Astrocyte (in vitro differentiated cells and primary cell): ENCODE measurements at regions not wholly inside any gene's neighbourhood (a gene's known extent, or its start where the extent isn't known, plus 50 kb on each side); places are given as distances from the start of the nearest gene placed in this dataset.

Source experiments
- DNase-seq: peaks from one replicate; pipeline ENCODE4 v3.0.0-alpha.2; 2010; ENCODE audit warnings: low read depth
- FAIRE-seq: peaks from 2 replicates; lab custom pipeline; 2011; peaks lifted over from hg19 to GRCh38; lab: Jason Lieb, UNC
- H2AFZ ChIP-seq: 2 replicates; pipeline ENCODE4 v1.6.0; 2012; ENCODE audit warnings: low read depth, low read length, inconsistent platforms
- H3K27ac ChIP-seq: 2 replicates; pipeline ENCODE4 v1.5.1; 2011; ENCODE audit warnings: low read depth, low read length, inconsistent platforms
- H3K27me3 ChIP-seq: 2 replicates; pipeline ENCODE4 v1.6.0; 2011; ENCODE audit warnings: low read length, inconsistent platforms; ENCODE audit not compliant: insufficient read depth
- H3K36me3 ChIP-seq: 2 replicates; pipeline ENCODE4 v1.5.1; 2011; ENCODE audit warnings: low read length, inconsistent platforms; ENCODE audit not compliant: insufficient read depth
- H3K4me1 ChIP-seq: 2 replicates; pipeline ENCODE4 v1.5.1; 2011; ENCODE audit warnings: low read length, inconsistent platforms; ENCODE audit not compliant: insufficient read depth
- H3K4me2 ChIP-seq: 2 replicates; pipeline ENCODE4 v1.6.0; 2012; ENCODE audit warnings: low read length, inconsistent platforms
- H3K4me3 ChIP-seq: 2 replicates; pipeline ENCODE4 v1.5.1; 2011; ENCODE audit warnings: low read depth, mild to moderate bottlenecking, low read length, inconsistent platforms; ENCODE audit not compliant: insufficient read depth
- H3K79me2 ChIP-seq: 2 replicates; pipeline ENCODE4 v1.6.0; 2012; ENCODE audit warnings: mild to moderate bottlenecking, low read length, inconsistent platforms; ENCODE audit not compliant: insufficient read depth
- H3K9ac ChIP-seq: 2 replicates; pipeline ENCODE4 v1.6.0; 2012; ENCODE audit warnings: mild to moderate bottlenecking, low read length, inconsistent platforms
- H3K9me3 ChIP-seq: 2 replicates; pipeline ENCODE4 v1.5.1; 2012; ENCODE audit warnings: low read depth, mild to moderate bottlenecking, low read length, inconsistent platforms; ENCODE audit not compliant: insufficient read depth
- H4K20me1 ChIP-seq: 2 replicates; pipeline ENCODE4 v1.6.0; 2012; ENCODE audit warnings: low read length, inconsistent platforms; ENCODE audit not compliant: insufficient read depth
- H3K27ac Mint-ChIP-seq: one replicate; pipeline ENCODE4 v1.8.0; 2021; ENCODE audit warnings: mild to moderate bottlenecking, mixed read lengths; ENCODE audit not compliant: unreplicated experiment
- H3K27me3 Mint-ChIP-seq: one replicate; pipeline ENCODE4 v1.8.0; 2021; ENCODE audit warnings: low read depth, mixed read lengths; ENCODE audit not compliant: unreplicated experiment
- H3K36me3 Mint-ChIP-seq: one replicate; pipeline ENCODE4 v1.8.0; 2021; ENCODE audit warnings: low read depth, mixed read lengths; ENCODE audit not compliant: unreplicated experiment
- H3K4me1 Mint-ChIP-seq: one replicate; pipeline ENCODE4 v1.8.0; 2021; ENCODE audit warnings: low read depth, mixed read lengths; ENCODE audit not compliant: unreplicated experiment
- H3K4me3 Mint-ChIP-seq: one replicate; pipeline ENCODE4 v1.8.0; 2021; ENCODE audit warnings: mild to moderate bottlenecking, moderate library complexity, mixed read lengths; ENCODE audit not compliant: unreplicated experiment
- H3K9me3 Mint-ChIP-seq: one replicate; pipeline ENCODE4 v1.8.0; 2021; ENCODE audit warnings: mild to moderate bottlenecking, mixed read lengths; ENCODE audit not compliant: unreplicated experiment
- CTCF ChIP-seq: IDR thresholded peaks from 2 replicates; pipeline ENCODE4 v1.5.1; 2011; ENCODE audit warnings: low read depth, mild to moderate bottlenecking, inconsistent platforms, low read length, moderate library complexity; ENCODE audit not compliant: insufficient read depth
- EZH2 ChIP-seq: IDR thresholded peaks from 2 replicates; pipeline ENCODE4 v1.6.1; 2012; ENCODE audit warnings: mild to moderate bottlenecking, low read length, inconsistent platforms; ENCODE audit not compliant: insufficient read depth

GRCh38 chr6:120026791-120027190, 677.2 kb upstream of the MAN1A1 start:
- Mint-ChIP-seq H3K27me3 (no peaks in the 10 kb centered on the region), H3K27ac (no peak overlapping the region), H3K4me3 (no peak overlapping the region), H3K36me3 (no peaks in the 10 kb centered on the region), H3K4me1 (no peaks in the 10 kb centered on the region), H3K9me3 (no peaks in the 10 kb centered on the region)
- Histone ChIP-seq H3K36me3 (no peaks in the 10 kb centered on the region), H3K4me1 (no peaks in the 10 kb centered on the region), H3K4me2 (no peak overlapping the region), H4K20me1 (no peaks in the 10 kb centered on the region), H2AFZ (no peak overlapping the region), H3K9ac (no peak overlapping the region), H3K9me3 (no peaks in the 10 kb centered on the region), H3K27ac (no peak overlapping the region), H3K4me3 (no peak overlapping the region), H3K79me2 (no peaks in the 10 kb centered on the region), H3K27me3 (no peaks in the 10 kb centered on the region)
- DNase-seq (no peak), FAIRE-seq (no peak)
- TF ChIP-seq EZH2 = no peak

- FAIRE-seq = no peak
- no peaks in the 10 kb centered on the region for H3K79me2 ChIP-seq
- Mint-ChIP-seq H3K9me3 (no peaks in the 10 kb centered on the region), H3K27ac (no peak overlapping the region), H3K4me1 (no peaks in the 10 kb centered on the region), H3K4me3 (no peak overlapping the region), H3K36me3 (no peaks in the 10 kb centered on the region), H3K27me3 (no peaks in the 10 kb centered on the region)
- no peak for TF ChIP-seq EZH2
- no peak for TF ChIP-seq CTCF
- H3K4me1 ChIP-seq = no peaks in the 10 kb centered on the region
- no peaks in the 10 kb centered on the region for H3K27me3 ChIP-seq
- H4K20me1 ChIP-seq = no peaks in the 10 kb centered on the region
- no peak overlapping the region for H3K9ac ChIP-seq
- H3K36me3 ChIP-seq = no peaks in the 10 kb centered on the region
- no peak for DNase-seq
- H2AFZ ChIP-seq = no peak overlapping the region
- no peak overlapping the region for H3K4me2 ChIP-seq
- no peaks in the 10 kb centered on the region for H3K9me3 ChIP-seq
- H3K27ac ChIP-seq = no peak overlapping the region
- no peak overlapping the region for H3K4me3 ChIP-seq
These were observed 660.5 kb upstream of the MAN1A1 start for GRCh38 chr6:120010075-120010474.

DNA sequence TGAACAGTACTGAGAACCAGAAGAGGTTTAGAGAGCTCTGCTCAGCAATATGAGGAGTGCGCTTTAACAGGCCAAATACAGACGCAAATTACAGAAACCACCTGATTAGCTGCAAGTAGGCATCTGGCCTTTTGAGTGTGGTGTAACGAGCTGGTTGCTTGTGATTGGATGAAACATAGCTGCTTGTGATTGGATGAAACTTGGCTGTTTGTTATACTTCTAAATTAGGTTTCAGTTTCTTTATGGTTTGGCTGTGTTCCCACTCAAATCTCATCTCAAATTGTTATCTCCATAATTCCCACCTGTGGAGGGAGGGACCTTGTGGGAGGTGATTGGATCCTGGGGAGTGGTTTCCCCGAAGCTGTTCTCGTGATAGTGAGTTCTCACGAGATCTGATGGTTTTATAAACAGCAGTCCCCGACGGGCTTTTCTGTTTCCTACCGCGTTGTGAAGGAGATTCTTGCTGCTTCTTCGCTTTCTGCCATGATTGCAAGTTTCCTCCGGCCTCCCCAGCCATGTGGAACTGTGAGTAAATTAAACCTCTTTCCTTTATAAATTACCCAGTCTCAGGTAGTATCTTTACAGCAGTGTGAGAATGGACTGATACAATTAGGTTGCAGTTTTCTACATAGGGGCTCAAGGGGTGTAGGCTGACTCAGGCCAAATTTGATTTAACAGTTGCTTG, 655.9 kb upstream of the MAN1A1 start:
- no peaks in the 10 kb centered on the region for H3K4me1 Mint-ChIP-seq
- H3K9ac ChIP-seq = no peak overlapping the region

More for the DNA sequence above, 655.9 kb upstream of the MAN1A1 start:
- no peak overlapping the region for H3K4me3 Mint-ChIP-seq
- no peaks in the 10 kb centered on the region for H3K36me3 ChIP-seq
- FAIRE-seq = no peak
- no peaks in the 10 kb centered on the region for H3K27me3 ChIP-seq
- no peaks in the 10 kb centered on the region for H3K27me3 Mint-ChIP-seq
- H3K9me3 Mint-ChIP-seq = no peaks in the 10 kb centered on the region
- no peaks in the 10 kb centered on the region for H3K79me2 ChIP-seq
- no peaks in the 10 kb centered on the region for H3K4me1 ChIP-seq
- no peak overlapping the region for H3K27ac ChIP-seq
- H4K20me1 ChIP-seq = no peaks in the 10 kb centered on the region
- no peak for DNase-seq
- no peak overlapping the region for H3K4me2 ChIP-seq
- TF ChIP-seq CTCF (no peak), EZH2 (no peak)
- no peaks in the 10 kb centered on the region for H3K36me3 Mint-ChIP-seq
- H3K4me3 ChIP-seq = no peak overlapping the region
- H3K27ac Mint-ChIP-seq = no peak overlapping the region
- no peak overlapping the region for H2AFZ ChIP-seq
- no peaks in the 10 kb centered on the region for H3K9me3 ChIP-seq
